ENCODE measurements at regions not wholly inside any gene's neighbourhood (a gene's known extent, or its start where the extent isn't known, plus 50 kb on each side); places are given as distances from the start of the nearest gene placed in this dataset.

- no peak overlapping the region for H3K4me2 ChIP-seq (ENCODE audit: control insufficient read depth, extremely low read depth, insufficient read depth, low read depth, low read length)
- no peak for TF ChIP-seq EZH2 (IDR thresholded peaks at IDR 0.05; ENCODE audit: low read length)
- no peak for TF ChIP-seq CTCF (optimal IDR thresholded peaks at IDR 0.05 in 1 of 3, IDR thresholded peaks at IDR 0.05 in 1 of 3, conservative IDR thresholded peaks at IDR 0.05 in 1 of 3; ENCODE audit: extremely low read depth in 1 of 3, insufficient read depth in 2 of 3, low read length in 3 of 3)
- no peaks in the 10 kb centered on the region for H3K36me3 ChIP-seq (ENCODE audit: control insufficient read depth in 2 of 2, extremely low read depth in 1 of 2, insufficient read depth in 2 of 2, low read length in 2 of 2)
- FAIRE-seq: no peak
- no peaks in the 10 kb centered on the region for H3K4me1 ChIP-seq (ENCODE audit: control insufficient read depth, extremely low read depth, insufficient read depth, low read length)
- no peaks in the 10 kb centered on the region for H3K79me2 ChIP-seq (ENCODE audit: control insufficient read depth, insufficient read depth, low read length)
- H3K4me3 ChIP-seq (ENCODE audit: control insufficient read depth in 2 of 3, extremely low read depth in 1 of 3, insufficient read depth in 2 of 3, low read depth in 1 of 3, low read length in 3 of 3): no peak overlapping the region
- no peaks in the 10 kb centered on the region for H3K9me3 ChIP-seq (ENCODE audit: control insufficient read depth, low read depth, low read length)
- H3K27ac ChIP-seq (ENCODE audit: control insufficient read depth, insufficient read depth, low read length): no peak overlapping the region
- no peak overlapping the region for H2AFZ ChIP-seq (ENCODE audit: control insufficient read depth, low read length)
- no peaks in the 10 kb centered on the region for H3K27me3 ChIP-seq (ENCODE audit: control insufficient read depth, extremely low read depth, insufficient read depth, low read length)
- no peak for DNase-seq (ENCODE audit: low read depth, low spot score)
- H3K9me1 ChIP-seq (ENCODE audit: control insufficient read depth, extremely low read depth, insufficient read depth, low read length): no peaks in the 10 kb centered on the region
- no peaks in the 10 kb centered on the region for H4K20me1 ChIP-seq (ENCODE audit: control insufficient read depth, extremely low read depth, insufficient read depth, low read length)
- H3K9ac ChIP-seq (ENCODE audit: control insufficient read depth, extremely low read depth, insufficient read depth, low read length): no peak overlapping the region
- dilution Hi-C loops (cut with MboI; ENCODE audit: extremely low pct_ligation_motif_present, low sequenced_read_pairs): no loop called here
Observed at GRCh38 chr4:130542953-130543352, 1447.0 kb downstream of the C4orf33 start.

DNA sequence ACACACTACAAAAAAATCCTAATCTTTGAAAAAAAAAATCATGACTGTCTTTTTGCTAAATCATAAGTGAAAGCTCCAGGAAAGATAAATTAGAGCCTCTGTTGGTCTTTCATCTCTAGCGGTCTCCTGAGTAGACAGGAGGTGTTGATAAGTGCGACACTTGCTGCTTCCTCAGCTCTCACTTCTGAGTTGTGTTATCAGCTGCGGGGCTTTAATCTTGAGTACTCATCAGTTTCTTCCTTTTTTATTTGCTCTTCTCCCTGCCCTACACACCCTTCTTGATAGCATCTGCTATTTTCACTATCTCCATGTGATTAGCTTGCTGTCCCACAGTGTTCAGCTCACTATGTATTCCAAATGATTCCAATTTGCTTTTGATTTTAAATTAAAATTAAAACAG lies 1449.2 kb downstream of the C4orf33 start:
- Histone ChIP-seq H3K27ac (ENCODE audit: control insufficient read depth, insufficient read depth, low read length) (no peak overlapping the region), H3K27me3 (ENCODE audit: control insufficient read depth, extremely low read depth, insufficient read depth, low read length) (no peaks in the 10 kb centered on the region), H2AFZ (ENCODE audit: control insufficient read depth, low read length) (no peak overlapping the region), H3K9me1 (ENCODE audit: control insufficient read depth, extremely low read depth, insufficient read depth, low read length) (no peaks in the 10 kb centered on the region), H3K9me3 (ENCODE audit: control insufficient read depth, low read depth, low read length) (no peaks in the 10 kb centered on the region), H3K4me2 (ENCODE audit: control insufficient read depth, extremely low read depth, insufficient read depth, low read depth, low read length) (no peak overlapping the region), H3K36me3 (ENCODE audit: control insufficient read depth in 2 of 2, extremely low read depth in 1 of 2, insufficient read depth in 2 of 2, low read length in 2 of 2) (no peaks in the 10 kb centered on the region), H4K20me1 (ENCODE audit: control insufficient read depth, extremely low read depth, insufficient read depth, low read length) (no peaks in the 10 kb centered on the region), H3K79me2 (ENCODE audit: control insufficient read depth, insufficient read depth, low read length) (no peaks in the 10 kb centered on the region), H3K9ac (ENCODE audit: control insufficient read depth, extremely low read depth, insufficient read depth, low read length) (no peak overlapping the region), H3K4me3 (ENCODE audit: control insufficient read depth in 2 of 3, extremely low read depth in 1 of 3, insufficient read depth in 2 of 3, low read depth in 1 of 3, low read length in 3 of 3) (no peak overlapping the region), H3K4me1 (ENCODE audit: control insufficient read depth, extremely low read depth, insufficient read depth, low read length) (no peaks in the 10 kb centered on the region)
- TF ChIP-seq EZH2 (IDR thresholded peaks at IDR 0.05; ENCODE audit: low read length): no peak
- no peak for TF ChIP-seq CTCF (optimal IDR thresholded peaks at IDR 0.05 in 1 of 3, IDR thresholded peaks at IDR 0.05 in 1 of 3, conservative IDR thresholded peaks at IDR 0.05 in 1 of 3; ENCODE audit: extremely low read depth in 1 of 3, insufficient read depth in 2 of 3, low read length in 3 of 3)
- DNase-seq (ENCODE audit: low read depth, low spot score) (no peak), FAIRE-seq (no peak)
- dilution Hi-C loops (cut with MboI; ENCODE audit: extremely low pct_ligation_motif_present, low sequenced_read_pairs): no loop called here
